ENCODE measurements at regions not wholly inside any gene's neighbourhood (a gene's known extent, or its start where the extent isn't known, plus 50 kb on each side); places are given as distances from the start of the nearest gene placed in this dataset.

DNA sequence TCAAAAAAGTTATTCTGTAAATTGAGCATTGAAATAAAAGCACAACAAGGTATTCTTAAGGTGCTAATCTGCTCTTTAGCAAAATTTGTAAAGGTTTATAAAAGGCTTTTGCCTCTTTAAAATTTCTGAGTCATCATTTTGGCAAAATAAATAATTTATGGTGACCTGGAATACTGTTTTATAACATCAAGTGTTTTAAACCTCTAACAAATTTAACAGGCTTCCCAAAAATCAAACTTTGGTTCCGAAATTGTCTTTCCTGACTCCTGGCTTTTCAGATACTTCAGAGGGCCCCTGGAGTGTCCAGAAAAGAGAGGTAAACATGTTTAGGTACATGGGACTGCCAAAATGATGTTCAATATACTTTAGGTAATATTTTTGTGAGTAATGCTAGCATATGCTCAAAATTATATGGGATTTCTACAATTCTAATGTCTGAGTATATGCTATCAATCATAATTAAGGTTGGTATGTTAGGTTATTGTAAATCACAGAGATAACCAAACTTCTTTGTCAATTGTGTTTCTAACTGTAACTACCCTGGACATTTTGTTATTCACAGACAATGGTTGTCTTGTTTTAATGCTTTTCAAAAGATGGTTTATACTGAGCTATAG is 160.3 kb upstream of the OLIG3 start:
- no peaks in the 10 kb centered on the region for H3K9me3 ChIP-seq (ENCODE audit: low read depth)
- no peak for TF ChIP-seq EZH2 (IDR thresholded peaks at IDR 0.05; ENCODE audit: insufficient read depth, poor library complexity, severe bottlenecking)

DNA sequence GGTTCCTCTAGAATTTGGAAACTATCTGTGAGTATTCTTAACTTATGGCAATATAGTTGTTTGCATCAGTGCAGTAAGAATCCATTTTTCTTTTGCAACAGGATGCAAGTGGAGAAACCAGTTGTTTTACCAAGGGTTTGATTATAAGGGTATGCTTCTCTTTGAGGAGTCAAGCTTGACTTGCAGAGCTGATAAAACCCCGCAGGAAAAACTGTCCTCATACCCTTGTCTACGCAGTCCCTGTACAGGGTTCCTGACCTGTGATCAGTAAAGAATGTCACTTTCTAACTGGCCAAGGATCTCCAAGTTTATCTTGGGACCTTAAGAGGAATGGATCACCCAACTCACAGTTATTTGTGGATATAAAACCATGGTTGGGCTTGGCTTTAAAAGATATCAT is 161.1 kb upstream of the OLIG3 start:
- H3K9ac ChIP-seq: no peak overlapping the region
- H3K36me3 ChIP-seq (ENCODE audit: low read depth): no peaks in the 10 kb centered on the region
- no peak overlapping the region for H3K27ac ChIP-seq
- WGBS, 2 experiments (ENCODE audit: low coverage in 1 of 2, low lambda C conversion rate in 2 of 2, missing lambda C conversion rate in 2 of 2): 70 to 79% methylated on average over 2 of the region's 2 CpGs
- in situ Hi-C loops (cut with MboI): no loop called here
- no peaks in the 10 kb centered on the region for H4K20me1 ChIP-seq (ENCODE audit: insufficient read depth)
- no peaks in the 10 kb centered on the region for H3K79me2 ChIP-seq (ENCODE audit: insufficient read depth)
- H3K4me2 ChIP-seq (ENCODE audit: unreplicated experiment): no peak overlapping the region
- no peaks in the 10 kb centered on the region for H3K9me2 ChIP-seq (ENCODE audit: insufficient read depth)
- no peaks in the 10 kb centered on the region for H3F3A ChIP-seq (ENCODE audit: insufficient read depth)
- H3K27me3 ChIP-seq (replicated peaks; ENCODE audit: insufficient read depth): peaks cover 9% of the 10 kb centered on the region; the same call in 1 of the 2 replicates
- TF ChIP-seq EZH2 (IDR thresholded peaks at IDR 0.05; ENCODE audit: insufficient read depth, poor library complexity, severe bottlenecking) (no peak), EZH2phosphoT487 (IDR thresholded peaks at IDR 0.05; ENCODE audit: insufficient read depth, low read depth) (no peak)
- H3K9me3 ChIP-seq (ENCODE audit: low read depth): no peaks in the 10 kb centered on the region
- no peak overlapping the region for H3K4me3 ChIP-seq
- no peak overlapping the region for H2AFZ ChIP-seq
- H3K4me1 ChIP-seq (ENCODE audit: insufficient read depth): no peaks in the 10 kb centered on the region
- no peak for DNase-seq

More for the DNA sequence above, 160.3 kb upstream of the OLIG3 start:
- no peaks in the 10 kb centered on the region for H3K9me2 ChIP-seq (ENCODE audit: insufficient read depth)
- in situ Hi-C loops (cut with MboI): no loop called here
- peaks cover 4% of the 10 kb centered on the region; the same call in 1 of the 2 replicates for H3K27me3 ChIP-seq (replicated peaks; ENCODE audit: insufficient read depth)
- H4K20me1 ChIP-seq (ENCODE audit: insufficient read depth): no peaks in the 10 kb centered on the region
- no peak overlapping the region for H3K4me2 ChIP-seq (ENCODE audit: unreplicated experiment)
- 29 to 57% methylated on average over 1 of the region's 1 CpG for WGBS, 2 experiments (ENCODE audit: low coverage in 1 of 2, low lambda C conversion rate in 2 of 2, missing lambda C conversion rate in 2 of 2)
- H3F3A ChIP-seq (ENCODE audit: insufficient read depth): no peaks in the 10 kb centered on the region
- no peak overlapping the region for H3K27ac ChIP-seq
- no peak overlapping the region for H2AFZ ChIP-seq
- no peak for DNase-seq
- no peak overlapping the region for H3K4me3 ChIP-seq
- no peaks in the 10 kb centered on the region for H3K4me1 ChIP-seq (ENCODE audit: insufficient read depth)
- H3K79me2 ChIP-seq (ENCODE audit: insufficient read depth): no peaks in the 10 kb centered on the region
- no peaks in the 10 kb centered on the region for H3K36me3 ChIP-seq (ENCODE audit: low read depth)
- no peak overlapping the region for H3K9ac ChIP-seq

DNA sequence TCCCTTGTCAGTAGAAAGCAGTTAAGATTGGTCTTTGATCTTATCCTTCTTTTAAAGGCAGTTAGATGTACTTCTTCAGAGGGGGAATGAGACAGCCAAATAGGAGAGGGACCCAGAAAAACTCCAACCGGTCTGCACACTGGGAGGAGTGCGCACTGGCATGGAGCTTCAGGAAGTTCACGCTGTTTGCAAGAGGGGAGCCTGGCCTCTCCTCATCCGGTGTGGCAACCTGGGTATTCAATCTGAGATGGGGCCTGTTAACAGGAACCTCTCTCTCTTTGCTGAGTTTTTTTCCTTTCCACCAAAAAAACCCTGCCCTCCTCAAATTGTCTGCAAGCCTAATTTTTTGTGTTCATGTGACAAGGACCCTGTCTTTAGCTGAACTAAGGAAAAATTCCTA is 162.5 kb upstream of the OLIG3 start:
- in situ Hi-C loops (cut with MboI): no loop called here
- Histone ChIP-seq H3K9me3 (ENCODE audit: low read depth) (no peaks in the 10 kb centered on the region), H3K9ac (no peak overlapping the region), H2AFZ (no peak overlapping the region), H3K79me2 (ENCODE audit: insufficient read depth) (no peaks in the 10 kb centered on the region), H3K27ac (no peak overlapping the region), H3F3A (ENCODE audit: insufficient read depth) (no peaks in the 10 kb centered on the region), H3K4me1 (ENCODE audit: insufficient read depth) (no peaks in the 10 kb centered on the region), H3K36me3 (ENCODE audit: low read depth) (no peaks in the 10 kb centered on the region), H4K20me1 (ENCODE audit: insufficient read depth) (no peaks in the 10 kb centered on the region), H3K4me3 (no peak overlapping the region), H3K4me2 (ENCODE audit: unreplicated experiment) (no peak overlapping the region), H3K9me2 (ENCODE audit: insufficient read depth) (no peaks in the 10 kb centered on the region), H3K27me3 (replicated peaks; ENCODE audit: insufficient read depth) (peaks cover 9% of the 10 kb centered on the region; the same call in 1 of the 2 replicates)
- DNase-seq: no peak
- WGBS, 2 experiments (ENCODE audit: low coverage in 1 of 2, low lambda C conversion rate in 2 of 2, missing lambda C conversion rate in 2 of 2): 80 to 91% methylated on average over 4 of the region's 4 CpGs
- TF ChIP-seq EZH2phosphoT487 (IDR thresholded peaks at IDR 0.05; ENCODE audit: insufficient read depth, low read depth) (no peak), EZH2 (IDR thresholded peaks at IDR 0.05; ENCODE audit: insufficient read depth, poor library complexity, severe bottlenecking) (no peak)

DNA sequence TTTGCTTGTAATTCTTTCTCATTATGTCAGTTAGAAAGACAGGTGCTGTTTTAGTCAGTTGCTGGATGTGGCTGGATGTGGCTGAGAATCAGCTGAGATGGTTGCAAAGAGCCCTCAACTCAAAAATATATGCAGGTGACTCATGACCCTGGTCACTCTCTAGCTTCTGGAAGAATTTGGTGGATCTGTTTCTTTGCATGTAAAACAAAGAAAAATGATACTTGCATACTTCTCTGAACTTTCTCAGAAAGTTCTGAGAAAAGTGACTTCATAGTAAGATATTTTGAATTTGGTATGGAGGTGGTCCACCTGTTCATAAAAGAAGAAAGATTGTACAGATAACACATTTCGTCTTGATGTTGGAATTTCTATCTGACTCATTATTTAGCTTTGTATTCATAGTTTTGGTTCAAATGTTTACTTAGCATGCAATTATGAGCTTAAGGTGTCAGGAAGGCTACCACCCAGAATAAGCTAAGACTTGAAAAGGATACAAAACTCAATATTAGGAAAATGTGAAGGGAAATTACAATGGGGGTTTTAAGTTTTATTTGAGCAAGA is 163.2 kb upstream of the OLIG3 start:
- no peaks in the 10 kb centered on the region for H3K79me2 ChIP-seq (ENCODE audit: insufficient read depth)
- no peak overlapping the region for H3K4me3 ChIP-seq
- H3K36me3 ChIP-seq (ENCODE audit: low read depth): no peaks in the 10 kb centered on the region
- H4K20me1 ChIP-seq (ENCODE audit: insufficient read depth): no peaks in the 10 kb centered on the region
- H3K9ac ChIP-seq: no peak overlapping the region
- H3K4me2 ChIP-seq (ENCODE audit: unreplicated experiment): no peak overlapping the region
- 15 to 28% methylated on average over 1 of the region's 1 CpG for WGBS, 2 experiments (ENCODE audit: low coverage in 1 of 2, low lambda C conversion rate in 2 of 2, missing lambda C conversion rate in 2 of 2)
- H3K9me2 ChIP-seq (ENCODE audit: insufficient read depth): no peaks in the 10 kb centered on the region
- in situ Hi-C loops (cut with MboI): no loop called here
- H2AFZ ChIP-seq: no peak overlapping the region
- no peaks in the 10 kb centered on the region for H3F3A ChIP-seq (ENCODE audit: insufficient read depth)
- H3K27ac ChIP-seq: no peak overlapping the region
- peaks cover 9% of the 10 kb centered on the region; the same call in 1 of the 2 replicates for H3K27me3 ChIP-seq (replicated peaks; ENCODE audit: insufficient read depth)
- no peaks in the 10 kb centered on the region for H3K9me3 ChIP-seq (ENCODE audit: low read depth)
- no peaks in the 10 kb centered on the region for H3K4me1 ChIP-seq (ENCODE audit: insufficient read depth)
- no peak for DNase-seq
- TF ChIP-seq EZH2 (IDR thresholded peaks at IDR 0.05; ENCODE audit: insufficient read depth, poor library complexity, severe bottlenecking) (no peak), EZH2phosphoT487 (IDR thresholded peaks at IDR 0.05; ENCODE audit: insufficient read depth, low read depth) (no peak)

Data from GM23248 (cell line).